ENCODE measurements at regions not wholly inside any gene's neighbourhood (a gene's known extent, or its start where the extent isn't known, plus 50 kb on each side); places are given as distances from the start of the nearest gene placed in this dataset.

DNA sequence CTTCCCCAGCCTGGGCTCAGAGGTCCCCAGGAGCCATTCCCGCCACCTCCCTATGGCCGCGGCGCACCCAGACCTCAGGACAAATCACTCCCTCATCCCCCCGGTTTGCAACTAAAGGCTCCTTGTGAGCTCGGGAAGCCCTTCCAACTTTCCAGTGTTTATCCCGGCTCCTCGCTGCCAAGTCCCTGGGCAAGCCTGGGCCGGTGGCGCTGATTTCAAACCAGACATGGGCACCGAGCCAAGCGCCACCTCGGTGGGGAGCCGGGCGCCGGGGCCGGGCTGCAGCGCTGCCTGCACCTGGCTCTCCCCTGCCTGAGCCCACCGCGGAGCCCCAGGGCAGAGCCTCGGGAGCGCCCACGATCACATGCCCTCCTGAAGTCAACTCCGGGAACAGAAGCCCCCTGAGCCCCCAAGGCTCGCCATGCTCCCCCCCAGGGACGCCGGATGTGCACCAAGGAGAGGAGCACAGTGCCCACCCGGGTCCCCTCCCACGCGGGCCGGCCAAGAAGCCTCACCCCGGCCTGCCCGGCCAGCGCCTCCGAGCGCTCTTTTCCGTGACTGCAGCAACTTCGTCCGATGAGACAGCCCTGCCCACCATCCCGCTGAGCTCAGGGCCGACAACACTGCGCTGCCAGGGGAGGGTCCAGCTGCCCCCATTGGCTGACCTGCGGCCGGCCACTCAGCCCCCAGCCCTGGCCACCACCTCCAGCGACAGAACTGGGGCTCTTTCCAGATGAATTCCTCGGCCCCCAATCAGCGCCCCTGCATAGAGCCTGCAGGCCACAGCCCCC, 50.0 kb downstream of the NCOR2 start:
- ChIA-PET SMC1A (ENCODE audit: uncharacterized antibody, unreplicated experiment) (interaction anchor here (1.3 kb wide), 1 partner anchor 76 kb away, joined by 3 read pairs; no protein-coding TSS in a partner anchor), POLR2A (no interaction called here), RAD21 (ENCODE audit: unreplicated experiment) (no interaction called here), CTCF (no interaction called here)
- DNase-seq (ENCODE audit: low read depth, low spot score) (no peak), ATAC-seq (no peak), FAIRE-seq (no peak)
- in situ Hi-C loops (cut with MboI): no loop called here
- Histone ChIP-seq H3K4me1 (ENCODE audit: control insufficient read depth, insufficient read depth, low read length) (no peaks in the 10 kb centered on the region), H3K4me2 (ENCODE audit: control insufficient read depth, insufficient read depth) (no peak overlapping the region), H4K20me1 (ENCODE audit: control insufficient read depth, insufficient read depth) (peaks cover 6% of the 10 kb centered on the region), H3K9ac (ENCODE audit: control insufficient read depth, insufficient read depth, low read length) (no peak overlapping the region), H2AFZ (ENCODE audit: control insufficient read depth, low read depth, low read length) (no peak overlapping the region), H3K4me3 (no peak overlapping the region), H3K36me3 (ENCODE audit: control insufficient read depth in 2 of 2, insufficient read depth in 2 of 2, low read length in 1 of 2) (peaks cover 7 to 8% of the 10 kb centered on the region in 2 experiments; a peak in 3 of 4 replicates), H3K79me2 (ENCODE audit: control insufficient read depth, insufficient read depth, low read length) (peaks cover 22% of the 10 kb centered on the region), H3K9me3 (replicated peaks; ENCODE audit: control insufficient read depth, insufficient read depth, low read length) (no peaks in the 10 kb centered on the region), H3K27ac (ENCODE audit: control insufficient read depth, insufficient read depth) (no peak overlapping the region), H3K27me3 (replicated peaks in 1 of 2; ENCODE audit: control insufficient read depth in 2 of 2, insufficient read depth in 2 of 2, low read length in 1 of 2) (no peaks in the 10 kb centered on the region)
- 90% methylated on average over 40 of the region's 47 CpGs for WGBS (ENCODE audit: insufficient coverage, insufficient replicate concordance, low lambda C conversion rate, missing lambda C conversion rate)
- TF ChIP-seq, protein P1, sequence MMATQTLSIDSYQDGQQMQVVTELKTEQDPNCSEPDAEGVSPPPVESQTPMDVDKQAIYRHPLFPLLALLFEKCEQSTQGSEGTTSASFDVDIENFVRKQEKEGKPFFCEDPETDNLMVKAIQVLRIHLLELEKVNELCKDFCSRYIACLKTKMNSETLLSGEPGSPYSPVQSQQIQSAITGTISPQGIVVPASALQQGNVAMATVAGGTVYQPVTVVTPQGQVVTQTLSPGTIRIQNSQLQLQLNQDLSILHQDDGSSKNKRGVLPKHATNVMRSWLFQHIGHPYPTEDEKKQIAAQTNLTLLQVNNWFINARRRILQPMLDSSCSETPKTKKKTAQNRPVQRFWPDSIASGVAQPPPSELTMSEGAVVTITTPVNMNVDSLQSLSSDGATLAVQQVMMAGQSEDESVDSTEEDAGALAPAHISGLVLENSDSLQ (IDR thresholded peaks at IDR 0.05): no peak
- TF ChIP-seq EZH2 (IDR thresholded peaks at IDR 0.05; ENCODE audit: borderline replicate concordance, control insufficient read depth, low read depth, low read length) (no peak), POLR2AphosphoS5 (IDR thresholded peaks at IDR 0.05; ENCODE audit: low read length) (no peak), SMAD5 (IDR thresholded peaks at IDR 0.05; ENCODE audit: low read depth) (no peak), CHD4 (IDR thresholded peaks at IDR 0.05) (no peak)
- no TSS peak for BruUV-seq (replicated peaks)
- intact Hi-C loops (cut with micrococcal nuclease; ENCODE audit: unreplicated experiment): no loop called here

DNA sequence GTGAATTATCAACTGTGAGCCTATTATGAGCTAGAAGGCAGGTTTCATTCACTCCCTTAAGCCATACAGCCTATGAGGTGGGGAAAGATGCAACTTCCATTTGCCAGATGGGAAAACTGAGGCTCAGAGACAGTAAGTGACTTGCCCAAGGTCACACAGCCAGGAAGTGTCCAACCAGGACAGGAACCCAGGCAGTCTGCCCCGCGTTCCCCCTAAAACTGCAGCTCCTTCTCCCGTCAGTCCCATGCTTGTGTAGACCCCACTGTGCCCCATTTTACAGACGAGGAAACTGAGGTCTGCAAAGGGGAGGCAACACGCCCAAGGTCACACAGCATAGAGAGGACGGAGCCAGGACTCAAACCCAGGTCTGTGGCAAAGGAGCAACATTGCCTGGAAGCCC, 50.6 kb downstream of the NCOR2 start:
- intact Hi-C loops (cut with micrococcal nuclease; ENCODE audit: unreplicated experiment) (no loop called here), in situ Hi-C loops (cut with MboI) (no loop called here)
- CTCF ChIA-PET: no interaction called here
- Histone ChIP-seq H4K20me1 (ENCODE audit: control insufficient read depth, insufficient read depth) (peaks cover 6% of the 10 kb centered on the region), H3K36me3 (ENCODE audit: control insufficient read depth in 2 of 2, insufficient read depth in 2 of 2, low read length in 1 of 2) (peaks cover 7 to 8% of the 10 kb centered on the region in 2 experiments; a peak in 3 of 4 replicates), H3K9ac (ENCODE audit: control insufficient read depth, insufficient read depth, low read length) (no peak overlapping the region), H3K4me3 (no peak overlapping the region), H3K4me1 (ENCODE audit: control insufficient read depth, insufficient read depth, low read length) (no peaks in the 10 kb centered on the region), H2AFZ (ENCODE audit: control insufficient read depth, low read depth, low read length) (no peak overlapping the region), H3K9me3 (replicated peaks; ENCODE audit: control insufficient read depth, insufficient read depth, low read length) (no peaks in the 10 kb centered on the region), H3K4me2 (ENCODE audit: control insufficient read depth, insufficient read depth) (no peak overlapping the region), H3K27ac (ENCODE audit: control insufficient read depth, insufficient read depth) (no peak overlapping the region), H3K27me3 (replicated peaks in 1 of 2; ENCODE audit: control insufficient read depth in 2 of 2, insufficient read depth in 2 of 2, low read length in 1 of 2) (no peaks in the 10 kb centered on the region), H3K79me2 (ENCODE audit: control insufficient read depth, insufficient read depth, low read length) (peaks cover 22% of the 10 kb centered on the region)
- POLR2A ChIA-PET: no interaction called here
- DNase-seq (ENCODE audit: low read depth, low spot score): no peak
- RAD21 ChIA-PET (ENCODE audit: unreplicated experiment): no interaction called here
- SMC1A ChIA-PET (ENCODE audit: uncharacterized antibody, unreplicated experiment): no interaction called here
- WGBS (ENCODE audit: insufficient coverage, insufficient replicate concordance, low lambda C conversion rate, missing lambda C conversion rate): 98% methylated on average over 6 of the region's 6 CpGs
- FAIRE-seq: no peak
- ATAC-seq: no peak
- no TSS peak for BruUV-seq (replicated peaks)
- TF ChIP-seq STAT3 (IDR thresholded peaks at IDR 0.05; ENCODE audit: low read depth, low read length): no peak
- TF ChIP-seq, protein P2, sequence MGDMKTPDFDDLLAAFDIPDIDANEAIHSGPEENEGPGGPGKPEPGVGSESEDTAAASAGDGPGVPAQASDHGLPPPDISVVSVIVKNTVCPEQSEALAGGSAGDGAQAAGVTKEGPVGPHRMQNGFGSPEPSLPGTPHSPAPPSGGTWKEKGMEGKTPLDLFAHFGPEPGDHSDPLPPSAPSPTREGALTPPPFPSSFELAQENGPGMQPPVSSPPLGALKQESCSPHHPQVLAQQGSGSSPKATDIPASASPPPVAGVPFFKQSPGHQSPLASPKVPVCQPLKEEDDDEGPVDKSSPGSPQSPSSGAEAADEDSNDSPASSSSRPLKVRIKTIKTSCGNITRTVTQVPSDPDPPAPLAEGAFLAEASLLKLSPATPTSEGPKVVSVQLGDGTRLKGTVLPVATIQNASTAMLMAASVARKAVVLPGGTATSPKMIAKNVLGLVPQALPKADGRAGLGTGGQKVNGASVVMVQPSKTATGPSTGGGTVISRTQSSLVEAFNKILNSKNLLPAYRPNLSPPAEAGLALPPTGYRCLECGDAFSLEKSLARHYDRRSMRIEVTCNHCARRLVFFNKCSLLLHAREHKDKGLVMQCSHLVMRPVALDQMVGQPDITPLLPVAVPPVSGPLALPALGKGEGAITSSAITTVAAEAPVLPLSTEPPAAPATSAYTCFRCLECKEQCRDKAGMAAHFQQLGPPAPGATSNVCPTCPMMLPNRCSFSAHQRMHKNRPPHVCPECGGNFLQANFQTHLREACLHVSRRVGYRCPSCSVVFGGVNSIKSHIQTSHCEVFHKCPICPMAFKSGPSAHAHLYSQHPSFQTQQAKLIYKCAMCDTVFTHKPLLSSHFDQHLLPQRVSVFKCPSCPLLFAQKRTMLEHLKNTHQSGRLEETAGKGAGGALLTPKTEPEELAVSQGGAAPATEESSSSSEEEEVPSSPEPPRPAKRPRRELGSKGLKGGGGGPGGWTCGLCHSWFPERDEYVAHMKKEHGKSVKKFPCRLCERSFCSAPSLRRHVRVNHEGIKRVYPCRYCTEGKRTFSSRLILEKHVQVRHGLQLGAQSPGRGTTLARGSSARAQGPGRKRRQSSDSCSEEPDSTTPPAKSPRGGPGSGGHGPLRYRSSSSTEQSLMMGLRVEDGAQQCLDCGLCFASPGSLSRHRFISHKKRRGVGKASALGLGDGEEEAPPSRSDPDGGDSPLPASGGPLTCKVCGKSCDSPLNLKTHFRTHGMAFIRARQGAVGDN (IDR thresholded peaks at IDR 0.05): no peak
- TF ChIP-seq CREM (IDR thresholded peaks at IDR 0.05; ENCODE audit: low read depth): no peak
- no peak for TF ChIP-seq SMC3 (IDR thresholded peaks at IDR 0.05; ENCODE audit: borderline replicate concordance, low read length)
- no peak for TF ChIP-seq SIN3A (IDR thresholded peaks at IDR 0.05; ENCODE audit: low read depth, low read length)
- TF ChIP-seq ZZZ3 (IDR thresholded peaks at IDR 0.05; ENCODE audit: control insufficient read depth, insufficient read length, low read depth): no peak
- no peak for TF ChIP-seq EZH2 (IDR thresholded peaks at IDR 0.05; ENCODE audit: borderline replicate concordance, control insufficient read depth, low read depth, low read length)
- TF ChIP-seq SMARCA5 (IDR thresholded peaks at IDR 0.05): no peak
- no peak for TF ChIP-seq MTA3 (IDR thresholded peaks at IDR 0.05; ENCODE audit: borderline replicate concordance, low read length)
- no peak for TF ChIP-seq PAX8 (IDR thresholded peaks at IDR 0.05)

Measured in GM12878 (cell line).